NT2/D1 (cell line): ENCODE measurements at regions not wholly inside any gene's neighbourhood (a gene's known extent, or its start where the extent isn't known, plus 50 kb on each side); places are given as distances from the start of the nearest gene placed in this dataset.

ENCODE experiments used
- DNase-seq: peaks from one replicate; pipeline ENCODE4 v3.0.0-alpha.2; 2011; ENCODE audit warnings: low read depth, low spot score
- H3K27me3 ChIP-seq: 2 replicates; pipeline ENCODE4 v1.6.0; 2011; ENCODE audit warnings: mild to moderate bottlenecking; ENCODE audit not compliant: insufficient read length, insufficient read depth
- H3K36me3 ChIP-seq: 2 replicates; pipeline ENCODE4 v1.6.1; 2011; ENCODE audit warnings: mild to moderate bottlenecking, low read length, mixed read lengths; ENCODE audit not compliant: insufficient read depth, insufficient read length
- H3K4me1 ChIP-seq: 2 replicates; pipeline ENCODE4 v1.5.1; 2011; ENCODE audit not compliant: insufficient read depth, insufficient read length
- H3K4me3 ChIP-seq: 2 replicates; pipeline ENCODE4 v1.5.1; 2011; ENCODE audit warnings: low read depth; ENCODE audit not compliant: insufficient read length
- H3K9ac ChIP-seq: 2 replicates; pipeline ENCODE4 v1.6.0; 2011; ENCODE audit warnings: low read depth; ENCODE audit not compliant: insufficient read length
- H3K9me3 ChIP-seq: 2 replicates; pipeline ENCODE4 v1.5.1; 2011; ENCODE audit warnings: mild to moderate bottlenecking, low read length; ENCODE audit not compliant: insufficient read depth
- SUZ12 ChIP-seq: IDR thresholded peaks from 2 replicates; pipeline ENCODE4 v1.6.1; 2011; ENCODE audit not compliant: insufficient read length, insufficient read depth; ENCODE audit errors: extremely low read depth
- YY1 ChIP-seq: IDR thresholded peaks from 2 replicates; pipeline ENCODE4 v1.6.1; 2011; ENCODE audit not compliant: insufficient read length, insufficient read depth
- ZNF274 ChIP-seq: IDR thresholded peaks from 2 replicates; pipeline ENCODE4 v1.6.1; 2011; ENCODE audit warnings: mild to moderate bottlenecking, low read depth, low read length

- DNase-seq, result no peak
- Histone ChIP-seq H3K9ac (no peak overlapping the region), H3K27me3 (no peaks in the 10 kb centered on the region), H3K36me3 (no peaks in the 10 kb centered on the region), H3K4me1 (no peaks in the 10 kb centered on the region), H3K4me3 (no peak overlapping the region), H3K9me3 (no peaks in the 10 kb centered on the region)
- TF ChIP-seq SUZ12 (no peak), YY1 (no peak), ZNF274 (no peak)
Observed at GRCh38 chr5:159667286-159667685, 249.0 kb upstream of the ADRA1B start.

- Histone ChIP-seq H3K36me3 (no peaks in the 10 kb centered on the region), H3K4me1 (no peaks in the 10 kb centered on the region), H3K9me3 (no peaks in the 10 kb centered on the region), H3K4me3 (no peak overlapping the region), H3K9ac (no peak overlapping the region), H3K27me3 (no peaks in the 10 kb centered on the region)
- TF ChIP-seq YY1 (no peak), SUZ12 (no peak), ZNF274 (no peak)
- no peak for DNase-seq
Observed at GRCh38 chr5:159668556-159668955, 247.7 kb upstream of the ADRA1B start.

DNA sequence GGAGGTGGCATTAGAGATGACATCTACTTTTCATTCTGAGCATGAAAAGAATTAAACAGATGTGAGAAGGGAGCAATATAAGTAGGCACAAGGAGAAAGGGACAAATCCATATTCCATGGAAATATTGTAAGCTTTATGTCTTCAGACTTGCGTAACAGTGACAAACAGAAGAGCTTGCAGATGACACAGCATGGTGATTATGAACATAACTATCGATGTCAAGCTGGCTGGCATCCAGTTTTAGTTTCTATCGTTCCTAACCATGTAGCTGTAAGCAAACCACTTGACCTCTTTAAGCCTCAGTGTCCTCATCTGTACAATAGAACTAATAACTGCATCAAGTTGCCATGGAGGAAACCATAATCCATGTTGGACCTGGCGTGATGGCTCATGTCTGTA lies 246.7 kb upstream of the ADRA1B start:
- Histone ChIP-seq H3K4me3 (no peak overlapping the region), H3K36me3 (no peaks in the 10 kb centered on the region), H3K9ac (no peak overlapping the region), H3K27me3 (no peaks in the 10 kb centered on the region), H3K9me3 (no peaks in the 10 kb centered on the region), H3K4me1 (no peaks in the 10 kb centered on the region)
- no peak for DNase-seq
- no peak for TF ChIP-seq YY1
- no peak for TF ChIP-seq SUZ12
- TF ChIP-seq ZNF274, result no peak

GRCh38 chr5:159671886-159672285 lies 244.4 kb upstream of the ADRA1B start:
- no peak overlapping the region for H3K4me3 ChIP-seq
- DNase-seq, result no peak
- H3K27me3 ChIP-seq, result no peaks in the 10 kb centered on the region
- no peak for TF ChIP-seq YY1
- TF ChIP-seq ZNF274, result no peak
- TF ChIP-seq SUZ12, result no peak
- no peaks in the 10 kb centered on the region for H3K4me1 ChIP-seq
- H3K9ac ChIP-seq, result no peak overlapping the region
- H3K9me3 ChIP-seq, result no peaks in the 10 kb centered on the region
- no peaks in the 10 kb centered on the region for H3K36me3 ChIP-seq

DNA sequence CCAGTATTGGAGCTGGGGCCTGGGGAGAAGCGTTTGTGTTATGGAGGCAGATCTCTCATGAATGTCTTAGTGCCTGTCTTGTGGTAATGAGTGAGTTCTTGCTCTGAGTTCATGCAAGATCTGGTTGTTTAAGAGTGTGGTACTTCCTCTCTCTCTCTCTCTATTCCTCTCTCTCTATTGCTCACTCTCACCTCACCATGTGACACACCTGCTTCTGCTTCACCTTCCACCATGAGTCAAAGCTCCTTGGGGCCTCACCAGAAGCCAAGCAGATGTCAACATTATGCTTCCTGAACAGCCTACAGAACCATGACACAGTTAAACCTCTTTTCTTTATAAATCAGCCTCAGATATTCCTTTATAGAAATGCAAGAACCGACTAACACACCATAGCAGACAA lies 242.7 kb upstream of the ADRA1B start:
- H3K36me3 ChIP-seq, result no peaks in the 10 kb centered on the region
- no peaks in the 10 kb centered on the region for H3K4me1 ChIP-seq
- DNase-seq, result no peak
- no peak overlapping the region for H3K9ac ChIP-seq
- no peaks in the 10 kb centered on the region for H3K27me3 ChIP-seq
- no peak overlapping the region for H3K4me3 ChIP-seq
- TF ChIP-seq SUZ12 (no peak), ZNF274 (no peak), YY1 (no peak)
- H3K9me3 ChIP-seq, result no peaks in the 10 kb centered on the region

- Histone ChIP-seq H3K4me1 (no peaks in the 10 kb centered on the region), H3K4me3 (no peak overlapping the region), H3K9ac (no peak overlapping the region), H3K9me3 (peaks cover 31% of the 10 kb centered on the region), H3K36me3 (no peaks in the 10 kb centered on the region), H3K27me3 (no peaks in the 10 kb centered on the region)
- no peak for DNase-seq
- no peak for TF ChIP-seq ZNF274
- TF ChIP-seq SUZ12, result no peak
- TF ChIP-seq YY1, result no peak
Observed at GRCh38 chr5:159678657-159679392, 237.5 kb upstream of the ADRA1B start.

GRCh38 chr5:159680095-159680494 lies 236.2 kb upstream of the ADRA1B start:
- no peaks in the 10 kb centered on the region for H3K4me1 ChIP-seq
- TF ChIP-seq ZNF274, result no peak
- no peak for TF ChIP-seq YY1
- no peak for TF ChIP-seq SUZ12

GRCh38 chr5:159681661-159682060 lies 234.6 kb upstream of the ADRA1B start:
- H3K36me3 ChIP-seq, result no peaks in the 10 kb centered on the region
- no peak overlapping the region for H3K9ac ChIP-seq
- TF ChIP-seq ZNF274, result no peak
- TF ChIP-seq YY1, result no peak
- no peak for TF ChIP-seq SUZ12
- H3K9me3 ChIP-seq, result peaks cover 31% of the 10 kb centered on the region
- no peak overlapping the region for H3K4me3 ChIP-seq
- no peaks in the 10 kb centered on the region for H3K27me3 ChIP-seq
- DNase-seq, result no peak
- H3K4me1 ChIP-seq, result no peaks in the 10 kb centered on the region

More at GRCh38 chr5:159680095-159680494, 236.2 kb upstream of the ADRA1B start:
- DNase-seq, result no peak
- Histone ChIP-seq H3K4me3 (no peak overlapping the region), H3K36me3 (no peaks in the 10 kb centered on the region), H3K9me3 (peaks cover 31% of the 10 kb centered on the region), H3K9ac (no peak overlapping the region), H3K27me3 (no peaks in the 10 kb centered on the region)
